ENCODE measurements at regions not wholly inside any gene's neighbourhood (a gene's known extent, or its start where the extent isn't known, plus 50 kb on each side); places are given as distances from the start of the nearest gene placed in this dataset.
"Not testable (repeated sequence)": the region's sequence is repeated elsewhere in the genome, so short reads cannot be mapped to it uniquely, and the experiment has no call there.

DNA sequence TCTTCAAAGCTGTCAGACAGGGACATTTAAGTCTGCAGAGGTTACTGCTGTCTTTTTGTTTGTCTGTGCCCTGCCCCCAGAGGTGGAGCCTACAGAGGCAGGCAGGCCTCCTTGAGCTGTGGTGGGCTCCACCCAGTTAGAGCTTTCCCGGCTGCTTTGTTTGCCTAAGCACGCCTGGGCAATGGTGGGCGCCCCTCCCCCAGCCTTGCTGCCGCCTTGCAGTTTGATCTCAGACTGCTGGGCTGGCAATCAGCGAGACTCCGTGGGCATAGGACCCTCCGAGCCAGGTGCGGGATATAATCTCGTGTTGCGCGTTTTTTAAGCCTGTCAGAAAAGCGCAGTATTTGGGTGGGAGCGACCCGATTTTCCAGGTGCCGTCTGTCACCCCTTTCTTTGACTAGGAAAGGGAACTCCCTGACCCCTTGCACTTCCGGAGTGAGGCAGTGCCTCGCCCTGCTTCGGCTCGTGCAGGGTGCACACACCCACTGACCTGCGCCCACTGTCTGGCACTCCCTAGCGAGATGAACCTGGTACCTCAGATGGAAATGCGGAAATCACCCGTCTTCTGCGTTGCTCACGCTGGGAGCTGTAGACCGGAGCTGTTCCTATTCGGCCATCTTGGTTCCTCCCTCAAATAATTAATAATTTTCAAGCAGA, 1131.5 kb upstream of the ADGRL4 start:
- POLR2A ChIA-PET, CTCF ChIA-PET: not testable (repeated sequence)

- ChIA-PET CTCF (no interaction called here), POLR2A (no interaction called here)
Observed at GRCh38 chr1:80113168-80114038, 1106.9 kb upstream of the ADGRL4 start.

- ChIA-PET CTCF (no interaction called here), POLR2A (no interaction called here)
Observed at GRCh38 chr1:80101159-80101558, 1094.6 kb upstream of the ADGRL4 start.

GRCh38 chr1:80099713-80100112, 1093.2 kb upstream of the ADGRL4 start:
- ChIA-PET POLR2A (no interaction called here), CTCF (no interaction called here)

DNA sequence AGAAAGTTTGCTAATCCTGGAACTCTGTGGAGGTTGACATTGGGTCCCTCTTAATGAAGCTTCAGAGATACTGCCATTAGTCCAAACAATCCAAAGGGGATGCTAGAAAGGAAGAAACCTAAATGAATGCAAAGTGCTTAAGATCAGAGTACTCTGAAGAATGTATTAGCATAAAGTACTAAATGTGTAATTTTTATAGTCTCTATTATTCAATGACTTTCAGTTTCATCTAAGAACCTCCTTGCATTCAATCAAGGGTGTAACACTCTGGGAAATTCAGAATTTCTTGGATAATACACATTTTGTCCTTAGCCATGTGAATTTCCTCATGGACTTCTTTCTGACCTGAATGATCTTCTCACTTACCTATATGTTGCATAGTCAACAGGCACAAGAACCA, 1078.5 kb upstream of the ADGRL4 start:
- CTCF ChIA-PET = no interaction called here
- POLR2A ChIA-PET = no interaction called here

- CTCF ChIA-PET = no interaction called here
- POLR2A ChIA-PET = no interaction called here
Observed at GRCh38 chr1:80083892-80084291, 1077.4 kb upstream of the ADGRL4 start.

GRCh38 chr1:80076469-80076868, 1069.9 kb upstream of the ADGRL4 start:
- CTCF ChIA-PET = no interaction called here
- POLR2A ChIA-PET = no interaction called here

- CTCF ChIA-PET = no interaction called here
- POLR2A ChIA-PET = no interaction called here
Observed at GRCh38 chr1:80075351-80075750, 1068.8 kb upstream of the ADGRL4 start.

GRCh38 chr1:80072563-80072962, 1066.0 kb upstream of the ADGRL4 start:
- ChIA-PET POLR2A (no interaction called here), CTCF (no interaction called here)

DNA sequence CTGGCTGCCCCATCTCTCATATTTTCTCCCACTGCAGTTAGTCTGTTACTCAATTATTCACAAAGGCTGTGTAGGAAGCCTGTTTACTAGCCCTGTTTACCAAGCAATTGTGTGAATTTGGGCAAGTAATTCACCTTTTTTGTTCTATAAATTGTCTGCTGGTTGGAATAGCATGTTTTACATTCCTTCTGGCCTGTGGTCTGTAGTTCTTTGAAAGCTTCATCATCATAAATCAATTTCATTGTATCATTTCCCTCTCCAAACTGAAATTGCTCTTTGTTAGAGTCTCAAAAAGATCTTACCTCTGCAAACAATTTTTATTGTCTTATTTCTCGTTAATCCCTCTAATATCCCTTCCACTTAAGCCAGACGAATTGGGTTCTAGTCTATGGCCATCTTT, 1059.5 kb upstream of the ADGRL4 start:
- CTCF ChIA-PET = no interaction called here

DNA sequence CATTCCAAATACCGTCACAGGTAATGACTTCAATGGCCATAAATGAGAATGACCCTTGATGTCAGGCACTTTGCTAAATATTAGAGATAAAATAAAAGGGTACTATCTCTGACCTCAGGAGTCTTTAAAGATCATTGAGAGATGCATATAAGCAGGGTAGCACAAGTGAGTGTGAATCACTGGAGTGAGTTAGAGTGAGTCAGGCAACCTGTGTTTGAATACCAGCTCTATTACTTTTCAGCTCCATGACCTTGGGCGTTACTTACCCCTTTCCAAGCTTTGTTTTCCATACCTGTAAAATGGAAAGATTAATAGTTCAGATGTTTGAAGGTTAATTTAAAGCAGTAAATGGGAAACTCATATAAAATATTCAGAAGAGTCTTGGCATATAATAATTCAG, 1058.0 kb upstream of the ADGRL4 start:
- CTCF ChIA-PET = no interaction called here
- POLR2A ChIA-PET = no interaction called here

More for the DNA sequence above, 1059.5 kb upstream of the ADGRL4 start:
- POLR2A ChIA-PET = no interaction called here

- ChIA-PET CTCF (no interaction called here), POLR2A (no interaction called here)
Observed at GRCh38 chr1:80059940-80060339, 1053.4 kb upstream of the ADGRL4 start.

DNA sequence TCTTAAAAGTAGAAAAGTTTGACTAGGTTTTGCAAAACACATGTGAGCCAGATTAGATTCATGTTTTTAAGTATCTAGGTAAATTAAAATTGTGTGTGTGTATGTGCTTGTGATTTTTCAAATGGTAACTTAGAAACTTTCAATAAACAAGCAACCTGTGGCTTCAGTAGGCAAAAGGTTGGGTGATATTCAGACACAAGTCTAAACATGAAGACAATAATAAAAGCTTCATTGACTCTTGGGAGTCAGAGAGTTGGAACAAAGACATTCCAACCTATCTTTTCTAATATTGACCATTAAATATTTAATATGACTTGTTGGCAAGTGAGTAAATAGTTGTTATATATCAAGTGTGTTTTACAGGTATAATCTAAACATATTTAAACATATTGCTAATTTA, 1049.6 kb upstream of the ADGRL4 start:
- CTCF ChIA-PET = no interaction called here

DNA sequence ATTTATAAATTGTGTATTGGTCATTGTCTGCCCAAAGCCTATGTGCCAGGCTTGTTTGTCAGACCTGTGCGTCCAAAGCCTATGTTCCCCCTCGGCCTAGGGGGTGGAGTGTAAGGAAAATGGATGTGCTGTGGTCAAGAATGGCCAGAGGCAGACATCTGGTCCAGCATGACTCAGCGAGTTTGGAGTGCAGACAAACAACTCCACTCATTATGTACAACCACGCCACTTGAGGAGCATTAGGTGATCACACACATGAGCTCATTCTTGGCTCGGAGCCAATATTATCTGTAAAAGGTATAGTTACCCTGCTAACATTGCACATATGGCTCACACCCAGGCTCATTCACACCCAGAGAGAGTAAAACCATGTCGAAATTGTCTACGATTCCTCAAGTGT, 1047.6 kb upstream of the ADGRL4 start:
- ChIA-PET CTCF (no interaction called here), POLR2A (no interaction called here)

More for the DNA sequence above, 1049.6 kb upstream of the ADGRL4 start:
- POLR2A ChIA-PET = no interaction called here

DNA sequence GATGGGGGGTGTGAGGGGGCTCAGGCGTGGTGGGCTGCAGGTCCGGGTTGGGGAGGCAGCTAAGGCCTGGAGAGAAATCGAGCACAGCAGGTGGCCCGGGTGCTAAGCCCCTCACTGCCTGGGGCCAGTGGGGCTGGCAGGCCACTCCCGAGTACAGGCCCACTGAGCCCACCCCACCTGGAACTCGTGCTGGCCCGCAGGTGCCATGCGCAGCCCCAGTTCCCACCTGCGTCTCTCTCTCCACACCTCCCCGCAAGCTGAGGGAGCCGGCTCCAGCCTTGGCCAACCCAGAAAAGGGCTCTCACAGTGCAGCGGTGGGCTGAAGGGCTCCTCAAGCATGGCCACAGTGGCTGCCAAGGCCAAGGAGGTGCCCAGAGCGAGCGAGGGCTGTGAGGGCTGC, 1047.1 kb upstream of the ADGRL4 start:
- CTCF ChIA-PET = no interaction called here
- POLR2A ChIA-PET = no interaction called here

- ChIA-PET POLR2A (no interaction called here), CTCF (no interaction called here)
Observed at GRCh38 chr1:80050523-80050922, 1044.0 kb upstream of the ADGRL4 start.

DNA sequence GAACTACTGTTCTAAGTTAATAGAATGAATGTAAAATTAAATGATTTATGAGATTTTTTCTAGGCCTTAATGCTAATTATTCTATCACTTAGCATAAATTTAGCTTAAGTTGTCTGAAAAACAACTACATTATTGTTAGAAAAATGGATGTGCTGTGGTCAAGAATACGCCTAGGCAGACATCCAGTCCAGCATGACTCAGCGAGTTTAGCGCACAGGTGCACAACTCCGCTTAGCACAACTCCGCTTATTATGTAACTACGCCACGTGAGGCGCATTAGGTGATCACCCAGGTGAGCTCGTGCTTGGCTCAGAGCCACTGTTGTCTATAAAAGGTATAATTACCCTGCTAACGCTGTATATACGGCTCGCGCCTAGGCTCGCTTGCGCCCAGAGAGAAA, 1043.6 kb upstream of the ADGRL4 start:
- ChIA-PET POLR2A (no interaction called here), CTCF (no interaction called here)

GRCh38 chr1:80048716-80049115, 1042.2 kb upstream of the ADGRL4 start:
- ChIA-PET CTCF (no interaction called here), POLR2A (no interaction called here)

GRCh38 chr1:80047791-80048190, 1041.3 kb upstream of the ADGRL4 start:
- POLR2A ChIA-PET = no interaction called here

GRCh38 chr1:80044662-80045061, 1038.1 kb upstream of the ADGRL4 start:
- ChIA-PET CTCF (no interaction called here), POLR2A (no interaction called here)

More at GRCh38 chr1:80047791-80048190, 1041.3 kb upstream of the ADGRL4 start:
- CTCF ChIA-PET = no interaction called here

DNA sequence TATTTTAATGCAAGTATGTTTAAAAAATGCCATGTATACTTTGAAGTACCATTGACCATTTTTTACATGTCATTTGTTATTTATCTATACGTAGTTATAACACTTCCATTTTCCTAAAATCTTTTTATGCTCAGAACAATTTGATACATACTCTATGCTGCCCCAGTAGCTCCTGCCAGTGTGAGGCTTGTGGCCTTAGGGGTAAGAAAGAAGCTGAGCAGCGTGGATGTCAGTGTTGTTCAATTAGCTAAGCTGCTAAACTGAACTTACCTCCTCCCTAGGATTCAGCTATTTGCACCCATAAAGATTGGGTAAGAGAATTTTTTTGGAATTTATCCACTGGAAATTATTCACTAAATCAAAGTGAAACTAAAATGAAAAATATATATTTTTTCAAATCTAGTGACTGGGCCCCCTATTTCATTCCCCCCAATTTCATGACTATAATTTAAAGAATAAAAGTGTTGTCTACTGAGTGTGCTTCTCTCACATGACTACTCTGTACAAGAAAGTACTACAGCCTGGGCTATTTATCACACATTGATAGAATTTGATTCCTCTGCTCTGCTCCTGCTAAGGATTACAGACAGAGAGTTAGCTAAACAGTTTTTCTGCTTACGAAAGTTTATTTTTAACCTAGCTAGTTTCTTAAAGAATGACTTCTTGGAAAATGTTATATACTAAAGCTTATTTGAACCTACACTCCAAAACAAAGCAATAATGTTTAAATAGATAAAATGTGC, 1030.3 kb upstream of the ADGRL4 start:
- CTCF ChIA-PET = no interaction called here
- POLR2A ChIA-PET = no interaction called here
